COLO668 (cell line): ENCODE measurements at regions not wholly inside any gene's neighbourhood (a gene's known extent, or its start where the extent isn't known, plus 50 kb on each side); places are given as distances from the start of the nearest gene placed in this dataset.

Source experiments
- DNase-seq: peaks from one replicate; lab custom pipeline; 2025; ENCODE audit not compliant: unreplicated experiment; lab: John Stamatoyannopoulos, UW

GRCh38 chr10:78184851-78185692 is 151.4 kb downstream of the RPS24 start:
- no peak for DNase-seq

DNA sequence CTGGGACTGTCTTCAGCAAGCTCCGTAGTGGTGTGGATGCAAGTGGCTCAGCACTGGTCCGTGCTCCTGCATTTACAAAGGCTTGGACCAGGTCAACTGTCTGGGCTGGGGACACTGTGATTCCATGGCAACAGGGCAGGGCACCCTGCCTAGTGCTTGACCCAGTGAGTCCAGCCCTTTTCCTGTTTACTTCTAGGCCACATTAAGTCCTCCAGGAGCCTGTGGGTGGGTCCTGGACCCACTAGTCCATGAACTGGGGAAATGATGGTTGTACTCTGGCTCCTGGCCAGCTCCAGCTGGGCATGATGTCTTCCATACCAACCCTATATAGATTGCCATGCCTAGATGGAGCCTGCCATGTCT is 152.0 kb downstream of the RPS24 start:
- DNase-seq: peak; percentile 2

- no peak for DNase-seq
These were observed 152.9 kb downstream of the RPS24 start for GRCh38 chr10:78186572-78186971.

- DNase-seq: no peak
These were observed 153.7 kb downstream of the RPS24 start for GRCh38 chr10:78187371-78187770.

DNA sequence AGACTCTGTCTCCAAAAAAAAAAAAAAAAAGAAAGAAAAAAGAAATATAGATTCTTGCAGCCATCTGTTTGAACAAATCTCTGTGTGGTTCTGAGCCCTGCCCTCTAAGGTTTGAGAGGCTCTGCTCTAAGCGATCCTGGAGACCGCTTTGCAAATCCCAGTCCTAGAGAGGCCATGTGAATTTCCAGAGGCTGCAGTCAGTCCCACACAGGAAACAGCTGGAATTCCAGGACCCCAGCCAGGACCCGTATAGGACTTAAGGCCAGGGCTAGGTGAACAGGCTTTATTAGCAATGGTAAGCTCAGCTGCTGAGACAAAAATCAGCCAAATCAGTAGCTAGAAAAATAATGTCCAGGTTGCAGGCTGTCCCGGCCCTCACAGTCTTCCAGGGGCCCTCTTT is 154.8 kb downstream of the RPS24 start:
- no peak for DNase-seq

DNA sequence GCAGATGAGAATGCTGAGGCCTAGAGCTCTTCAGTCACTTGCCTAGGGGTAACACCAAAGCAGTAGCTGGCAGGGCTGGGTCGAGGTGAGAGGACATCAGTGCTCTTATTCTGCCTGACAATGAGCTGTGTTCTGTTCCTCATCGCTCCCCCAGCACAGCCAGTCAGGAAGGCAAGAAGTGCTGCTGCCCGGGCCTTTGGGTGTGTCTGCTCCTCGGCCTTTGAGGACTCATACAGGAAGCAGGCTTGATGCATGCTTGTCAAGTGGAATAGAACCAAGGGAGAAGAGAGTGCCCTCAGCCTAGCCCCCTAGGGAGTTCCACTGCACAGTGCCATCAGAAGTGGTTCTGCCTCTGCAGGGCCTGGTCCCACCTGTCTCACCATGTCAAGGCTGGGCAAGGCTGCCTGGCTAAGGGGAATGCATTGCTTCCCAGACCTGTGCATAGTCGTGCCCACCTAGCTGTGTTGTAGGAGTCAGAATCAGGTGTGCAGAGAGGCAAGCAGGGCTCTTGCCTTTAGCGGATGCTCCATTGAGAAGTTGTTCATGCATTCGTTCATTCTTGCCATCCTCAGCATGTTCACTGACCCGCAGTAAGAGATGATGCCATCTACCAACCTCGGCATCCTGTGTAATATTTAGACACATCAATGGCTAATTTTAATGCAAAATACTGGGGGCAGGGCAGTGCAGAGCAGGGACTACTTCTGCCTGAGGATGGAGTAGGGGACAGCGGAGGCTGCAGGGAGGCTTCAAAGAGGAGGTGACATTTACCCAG is 156.6 kb downstream of the RPS24 start:
- DNase-seq: no peak

DNA sequence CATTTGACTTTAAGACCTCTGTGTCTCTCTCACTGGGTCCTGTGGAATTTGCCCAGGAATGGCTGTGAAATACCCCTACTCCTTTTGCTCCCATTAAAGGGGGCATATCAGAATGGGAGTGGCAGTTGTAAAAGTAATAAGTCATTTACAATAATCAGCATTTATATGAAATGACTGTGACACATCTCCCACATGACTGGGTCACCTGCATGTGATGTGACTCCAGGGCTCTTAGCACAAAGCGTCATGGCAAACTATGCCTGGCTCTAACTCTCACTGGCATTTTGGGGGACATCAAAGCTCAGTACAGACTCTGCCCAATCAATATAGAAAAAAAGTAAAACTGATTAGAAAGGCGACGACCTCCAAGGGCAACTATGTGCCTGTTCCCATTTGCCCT is 157.6 kb downstream of the RPS24 start:
- DNase-seq: no peak

- DNase-seq: no peak
These were observed 159.5 kb downstream of the RPS24 start for GRCh38 chr10:78193189-78193588.

DNA sequence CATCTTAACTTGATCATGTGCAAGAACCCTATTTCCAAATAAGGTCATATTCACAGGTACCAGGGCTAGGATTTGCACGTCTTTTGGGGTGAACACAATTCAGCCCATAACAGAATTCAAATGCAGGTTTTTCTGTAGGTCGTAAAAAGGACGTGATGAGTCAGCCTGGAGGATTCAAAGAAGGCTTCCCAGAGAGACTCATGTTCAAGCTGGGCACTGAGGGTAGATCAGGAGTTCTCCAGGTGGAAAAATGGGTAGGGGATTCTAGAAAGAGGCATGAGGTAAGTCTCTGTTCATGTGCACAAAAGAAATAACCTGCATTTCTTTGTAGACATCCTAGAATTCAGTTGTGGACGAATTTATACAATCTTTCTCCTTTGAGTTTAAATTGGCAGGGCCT is 160.4 kb downstream of the RPS24 start:
- no peak for DNase-seq

GRCh38 chr10:78194539-78195402 is 161.1 kb downstream of the RPS24 start:
- DNase-seq: no peak

DNA sequence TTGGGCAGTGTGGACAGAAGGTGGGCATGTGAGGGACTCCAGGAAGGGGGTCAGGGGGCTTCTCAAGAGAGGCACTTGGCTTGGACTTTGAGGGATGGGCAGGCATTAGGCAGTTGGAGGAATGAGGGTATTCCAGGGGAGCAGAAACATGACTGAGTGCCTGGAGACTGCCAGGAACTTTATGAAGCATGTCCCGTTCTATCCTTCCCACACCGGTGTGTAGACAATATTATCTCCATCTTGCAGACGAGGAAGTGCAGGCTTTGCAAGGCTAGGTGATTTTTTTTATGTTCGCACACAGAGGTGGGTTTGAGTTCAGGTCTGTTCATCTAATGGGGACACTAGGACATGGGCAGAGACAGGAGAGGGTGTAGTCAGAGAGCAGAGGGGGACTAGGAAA is 162.7 kb downstream of the RPS24 start:
- no peak for DNase-seq

- no peak for DNase-seq
These were observed 163.3 kb downstream of the RPS24 start for GRCh38 chr10:78196964-78197363.

GRCh38 chr10:78197628-78198272 is 164.1 kb downstream of the RPS24 start:
- DNase-seq: no peak

DNA sequence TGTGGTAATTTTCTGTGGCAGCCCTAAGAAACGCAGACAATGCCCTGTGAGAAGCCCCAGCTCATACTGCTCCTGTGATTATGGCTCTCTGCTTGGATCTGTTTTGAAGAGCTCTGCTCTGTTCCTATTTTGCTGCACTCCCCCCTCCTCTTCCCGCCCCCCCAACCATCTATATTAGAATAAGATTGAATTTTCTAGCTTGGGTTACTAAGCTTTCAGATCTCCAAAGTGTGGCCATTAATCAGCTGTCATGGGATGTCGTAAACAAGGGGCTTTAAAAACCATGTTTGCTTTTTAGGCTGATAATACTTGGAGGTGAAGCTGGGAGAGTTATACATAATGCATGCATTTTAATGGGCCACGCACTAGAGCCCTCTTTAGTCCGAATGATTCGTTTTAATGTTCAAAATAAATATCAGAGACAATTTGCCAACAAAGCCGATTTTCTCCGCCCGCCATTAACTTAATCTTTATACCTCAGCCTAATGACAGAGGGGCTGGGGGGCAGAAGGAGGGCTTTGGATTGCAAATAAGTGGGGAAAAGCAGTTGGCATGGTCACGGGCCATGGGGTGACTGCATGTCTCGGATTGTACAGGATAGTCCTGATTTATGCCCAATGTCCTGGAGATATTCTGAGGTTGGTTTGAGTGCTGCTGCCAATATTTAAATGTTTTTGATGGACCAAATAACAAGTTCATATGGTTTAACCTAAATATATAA is 165.5 kb downstream of the RPS24 start:
- DNase-seq: no peak

- no peak for DNase-seq
These were observed 166.1 kb downstream of the RPS24 start for GRCh38 chr10:78199759-78200158.

DNA sequence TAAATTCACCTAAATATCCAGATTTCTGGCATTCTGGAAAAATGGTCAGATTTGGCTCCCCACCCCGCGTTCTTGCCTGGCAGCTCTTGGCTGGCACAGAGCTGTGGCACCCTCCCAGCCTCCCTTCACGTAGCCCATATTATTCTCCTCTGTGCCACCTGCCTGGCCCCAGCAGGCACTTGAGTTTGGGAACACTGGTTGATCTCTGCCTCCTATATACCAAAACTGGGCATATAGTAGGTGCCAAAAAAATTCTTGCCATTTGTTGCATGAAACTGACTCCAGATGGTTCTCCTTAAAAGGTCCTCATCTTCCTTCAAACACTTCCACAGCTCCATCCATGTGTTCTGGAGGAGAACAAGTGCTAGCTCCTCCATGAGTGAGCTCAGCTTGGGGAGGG is 167.0 kb downstream of the RPS24 start:
- no peak for DNase-seq

GRCh38 chr10:78202386-78202785 is 168.7 kb downstream of the RPS24 start:
- DNase-seq: no peak

DNA sequence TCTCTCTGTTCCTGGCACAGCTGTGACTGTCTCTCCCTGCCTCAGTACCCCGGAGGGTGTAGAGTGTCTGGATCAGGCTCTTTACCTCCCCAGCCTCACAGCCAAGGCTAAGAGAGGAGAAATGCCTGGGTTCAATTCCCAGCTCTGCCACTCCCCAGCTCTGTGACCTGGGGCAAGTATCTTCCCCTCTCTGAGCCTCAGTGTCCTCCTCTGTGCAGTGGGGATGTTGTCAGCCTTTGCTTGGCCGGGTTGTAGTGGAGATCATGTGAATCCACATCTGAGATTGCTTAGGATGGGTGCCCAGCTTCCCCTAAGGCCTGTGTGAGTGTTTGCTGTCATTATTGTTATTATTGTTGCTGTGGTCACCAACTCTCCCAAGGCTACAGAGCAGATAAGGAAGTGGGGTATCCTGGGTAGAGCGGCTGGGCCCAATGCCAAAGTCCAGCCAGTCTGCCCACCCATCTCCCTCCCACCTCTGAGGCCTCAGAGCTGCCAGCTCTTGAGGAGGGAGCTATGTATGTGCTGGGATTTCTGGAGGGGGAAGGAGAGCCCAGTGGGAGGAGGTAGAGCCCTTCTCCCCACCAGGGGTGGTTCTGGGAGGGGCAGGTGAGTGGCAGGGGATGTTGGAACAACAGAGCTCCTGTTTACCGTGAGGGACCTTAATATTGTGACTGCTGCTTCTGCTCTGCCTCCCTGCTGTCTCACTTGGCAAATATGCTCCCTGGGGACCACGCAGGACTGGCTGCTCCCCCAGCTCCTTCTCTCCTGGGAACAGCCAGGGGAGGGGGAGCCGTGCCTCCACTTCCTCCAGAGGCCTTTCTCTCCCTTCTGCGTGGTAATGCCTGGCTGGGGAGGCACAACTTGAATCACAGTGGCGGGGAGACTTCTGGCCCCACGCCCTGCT is 170.5 kb downstream of the RPS24 start:
- DNase-seq: peak; percentile 44

DNA sequence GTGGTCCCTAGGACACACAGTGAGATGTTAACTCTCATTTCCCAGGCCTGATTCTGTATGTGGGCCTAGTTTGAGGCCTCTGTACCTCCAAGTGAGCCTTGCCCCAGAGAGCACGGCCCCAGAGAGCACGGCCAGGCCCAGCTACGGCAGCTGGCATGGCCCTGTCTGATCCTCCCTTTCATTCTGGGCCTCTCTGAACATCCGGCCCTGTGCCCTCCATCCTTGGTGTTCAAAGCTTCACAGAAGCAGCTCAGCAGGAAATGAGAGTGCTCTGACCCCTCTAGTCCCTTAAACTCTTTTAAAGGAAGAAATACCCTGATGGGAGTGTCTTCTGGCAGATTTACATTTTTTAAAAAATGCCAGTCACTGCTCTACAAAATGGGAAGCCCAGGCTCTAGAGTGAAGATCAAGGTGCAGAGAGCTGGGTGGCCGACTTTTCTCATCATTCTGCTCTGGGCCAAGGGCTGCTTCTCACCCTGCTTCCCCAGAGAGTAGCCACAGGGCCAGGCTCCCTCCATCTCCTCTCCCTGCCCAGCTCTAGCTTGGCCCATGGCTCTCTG is 171.9 kb downstream of the RPS24 start:
- DNase-seq: no peak
